ENCODE measurements at regions not wholly inside any gene's neighbourhood (a gene's known extent, or its start where the extent isn't known, plus 50 kb on each side); places are given as distances from the start of the nearest gene placed in this dataset.
"Not testable (repeated sequence)": the region's sequence is repeated elsewhere in the genome, so short reads cannot be mapped to it uniquely, and the experiment has no call there.

- no peaks in the 10 kb centered on the region for H3K27me3 ChIP-seq
- H3K4me3 ChIP-seq (replicated peaks in 1 of 3): no peak overlapping the region
- no peaks in the 10 kb centered on the region for H3K36me3 ChIP-seq
- WGBS, 2 donors: 84 to 92% methylated on average over 1 of the region's 1 CpG
- H3K9me3 ChIP-seq: no peaks in the 10 kb centered on the region
- DNase-seq: no peak
- intact Hi-C loops (cut with DNase I): no loop called here
- TF ChIP-seq CTCF (IDR thresholded peaks at IDR 0.05): no peak
- no peak for TF ChIP-seq POLR2A (IDR thresholded peaks at IDR 0.05)
- no peak overlapping the region for H3K27ac ChIP-seq
- peaks cover 26 to 27% of the 10 kb centered on the region in 2 donors for H3K4me1 ChIP-seq
Measured at GRCh38 chr5:110001648-110002047, 311.9 kb downstream of the MAN2A1 start.

GRCh38 chr5:110002652-110003051 is 312.9 kb downstream of the MAN2A1 start:
- H3K4me3 ChIP-seq (replicated peaks in 1 of 3): no peak overlapping the region
- H3K27ac ChIP-seq: no peak overlapping the region
- DNase-seq: no peak
- intact Hi-C loops (cut with DNase I): no loop called here
- WGBS, 2 donors: 88 to 100% methylated on average over 1 of the region's 1 CpG
- H3K9me3 ChIP-seq: no peaks in the 10 kb centered on the region
- peaks cover 18 to 19% of the 10 kb centered on the region in 2 donors for H3K4me1 ChIP-seq
- no peaks in the 10 kb centered on the region for H3K36me3 ChIP-seq
- TF ChIP-seq POLR2A (IDR thresholded peaks at IDR 0.05) (no peak), CTCF (IDR thresholded peaks at IDR 0.05) (no peak)
- H3K27me3 ChIP-seq: no peaks in the 10 kb centered on the region

- DNase-seq; H3K36me3 ChIP-seq; H3K4me1 ChIP-seq; H3K27me3 ChIP-seq; H3K4me3 ChIP-seq (replicated peaks in 1 of 3); H3K9me3 ChIP-seq; intact Hi-C loops (cut with DNase I); H3K27ac ChIP-seq: not testable (repeated sequence)
- 95 to 99% methylated on average over 10 of the region's 10 CpGs for WGBS, 2 donors
Measured at GRCh38 chr5:110005907-110006562, 316.3 kb downstream of the MAN2A1 start.

- no peaks in the 10 kb centered on the region for H3K27me3 ChIP-seq
- intact Hi-C loops (cut with DNase I): no loop called here
- no peak for DNase-seq
Measured at GRCh38 chr5:110007101-110007500, 317.4 kb downstream of the MAN2A1 start.

GRCh38 chr5:110008131-110008530 is 318.4 kb downstream of the MAN2A1 start:
- no peak overlapping the region for H3K4me3 ChIP-seq (replicated peaks in 1 of 3)
- intact Hi-C loops (cut with DNase I): no loop called here
- WGBS, 2 donors: 55 to 59% methylated on average over 4 of the region's 4 CpGs
- peaks cover 0 to 4% of the 10 kb centered on the region in 2 donors for H3K4me1 ChIP-seq
- H3K9me3 ChIP-seq: no peaks in the 10 kb centered on the region
- no peaks in the 10 kb centered on the region for H3K27me3 ChIP-seq
- TF ChIP-seq CTCF (IDR thresholded peaks at IDR 0.05) (no peak), POLR2A (IDR thresholded peaks at IDR 0.05) (no peak)
- H3K36me3 ChIP-seq: no peaks in the 10 kb centered on the region
- no peak overlapping the region for H3K27ac ChIP-seq
- no peak for DNase-seq

More at GRCh38 chr5:110007101-110007500, 317.4 kb downstream of the MAN2A1 start:
- Histone ChIP-seq H3K4me1 (peaks cover 0 to 4% of the 10 kb centered on the region in 2 donors), H3K4me3 (replicated peaks in 1 of 3) (no peak overlapping the region), H3K36me3 (no peaks in the 10 kb centered on the region), H3K9me3 (no peaks in the 10 kb centered on the region), H3K27ac (no peak overlapping the region)
- TF ChIP-seq POLR2A (IDR thresholded peaks at IDR 0.05) (no peak), CTCF (IDR thresholded peaks at IDR 0.05) (no peak)
